ENCODE measurements at regions not wholly inside any gene's neighbourhood (a gene's known extent, or its start where the extent isn't known, plus 50 kb on each side); places are given as distances from the start of the nearest gene placed in this dataset.
"Not testable (repeated sequence)": the region's sequence is repeated elsewhere in the genome, so short reads cannot be mapped to it uniquely, and the experiment has no call there.

GRCh38 chr21:39071623-39072214 lies 111.5 kb downstream of the PSMG1 start:
- DNase-seq, result no peak
- Histone ChIP-seq H3K27ac (no peak overlapping the region), H3K36me3 (replicated peaks in 1 of 2; ENCODE audit: insufficient read depth in 1 of 2, low read depth in 2 of 2) (no peaks in the 10 kb centered on the region), H3K9me3 (no peaks in the 10 kb centered on the region), H3K27me3 (no peaks in the 10 kb centered on the region), H3K4me1 (no peaks in the 10 kb centered on the region), H3K4me3 (no peak overlapping the region)
- ATAC-seq, result no peak
- 30 to 32% methylated on average over 4 of the region's 4 CpGs for WGBS, 2 donors
- TF ChIP-seq CTCF (IDR thresholded peaks at IDR 0.05), result no peak
- no peak for TF ChIP-seq POLR2A (IDR thresholded peaks at IDR 0.05)
- intact Hi-C loops (cut with DNase I), result no loop called here

GRCh38 chr21:39069856-39070255 lies 113.4 kb downstream of the PSMG1 start:
- H3K36me3 ChIP-seq (replicated peaks in 1 of 2; ENCODE audit: insufficient read depth in 1 of 2, low read depth in 2 of 2); H3K4me1 ChIP-seq; H3K27ac ChIP-seq; H3K9me3 ChIP-seq; H3K4me3 ChIP-seq; DNase-seq; intact Hi-C loops (cut with DNase I); H3K27me3 ChIP-seq; ATAC-seq: not testable (repeated sequence)
- WGBS, 2 donors, result 87 to 88% methylated on average over 3 of the region's 3 CpGs

- Histone ChIP-seq H3K4me3 (no peak overlapping the region), H3K27me3 (no peaks in the 10 kb centered on the region), H3K9me3 (no peaks in the 10 kb centered on the region), H3K4me1 (no peaks in the 10 kb centered on the region), H3K27ac (no peak overlapping the region), H3K36me3 (replicated peaks in 1 of 2; ENCODE audit: insufficient read depth in 1 of 2, low read depth in 2 of 2) (no peaks in the 10 kb centered on the region)
- ATAC-seq (no peak), DNase-seq (no peak)
- no peak for TF ChIP-seq POLR2A (IDR thresholded peaks at IDR 0.05)
- no peak for TF ChIP-seq CTCF (IDR thresholded peaks at IDR 0.05)
- WGBS, 2 donors, result 61 to 77% methylated on average over 12 of the region's 12 CpGs
- intact Hi-C loops (cut with DNase I), result no loop called here
Measured at GRCh38 chr21:39066829-39067780, 116.1 kb downstream of the PSMG1 start.

GRCh38 chr21:39065917-39066316 lies 117.3 kb downstream of the PSMG1 start:
- no peaks in the 10 kb centered on the region for H3K36me3 ChIP-seq (replicated peaks in 1 of 2; ENCODE audit: insufficient read depth in 1 of 2, low read depth in 2 of 2)
- H3K4me1 ChIP-seq, result no peaks in the 10 kb centered on the region
- H3K27me3 ChIP-seq, result no peaks in the 10 kb centered on the region
- H3K27ac ChIP-seq, result no peak overlapping the region
- no peak for ATAC-seq
- no peak for DNase-seq
- no peaks in the 10 kb centered on the region for H3K9me3 ChIP-seq
- 56 to 65% methylated on average over 2 of the region's 2 CpGs for WGBS, 2 donors
- intact Hi-C loops (cut with DNase I), result no loop called here
- TF ChIP-seq CTCF (IDR thresholded peaks at IDR 0.05), result no peak
- no peak for TF ChIP-seq POLR2A (IDR thresholded peaks at IDR 0.05)
- no peak overlapping the region for H3K4me3 ChIP-seq

GRCh38 chr21:39064325-39065012 lies 118.8 kb downstream of the PSMG1 start:
- no peaks in the 10 kb centered on the region for H3K4me1 ChIP-seq
- no peaks in the 10 kb centered on the region for H3K36me3 ChIP-seq (replicated peaks in 1 of 2; ENCODE audit: insufficient read depth in 1 of 2, low read depth in 2 of 2)
- DNase-seq (no peak), ATAC-seq (no peak)
- no peak overlapping the region for H3K4me3 ChIP-seq
- H3K9me3 ChIP-seq, result no peaks in the 10 kb centered on the region
- intact Hi-C loops (cut with DNase I), result no loop called here
- TF ChIP-seq CTCF (IDR thresholded peaks at IDR 0.05), result no peak
- no peak for TF ChIP-seq POLR2A (IDR thresholded peaks at IDR 0.05)
- WGBS, 2 donors, result 81 to 82% methylated on average over 5 of the region's 5 CpGs
- no peak overlapping the region for H3K27ac ChIP-seq
- no peaks in the 10 kb centered on the region for H3K27me3 ChIP-seq

Data from body of pancreas (tissue), 4 donors.